OCI-LY3 (cell line): ENCODE measurements at regions not wholly inside any gene's neighbourhood (a gene's known extent, or its start where the extent isn't known, plus 50 kb on each side); places are given as distances from the start of the nearest gene placed in this dataset.

Experiments
- EZH2phosphoT487 ChIP-seq: fragments of 200-600 bp; shearing (Covaris generic); IDR thresholded peaks from 2 replicates; pipeline ENCODE4 v1.6.1; 2018; ENCODE audit warnings: antibody characterized with exemption, mixed run types, low read depth
- TF ChIP-seq, protein P1 (sequence below): fragments of 200-600, 300-600 bp; sonication (generic); IDR thresholded peaks from 2 replicates; pipeline ENCODE4 v1.5.1; 2014; ENCODE audit warnings: antibody characterized with exemption, low read length, low read depth

DNA sequence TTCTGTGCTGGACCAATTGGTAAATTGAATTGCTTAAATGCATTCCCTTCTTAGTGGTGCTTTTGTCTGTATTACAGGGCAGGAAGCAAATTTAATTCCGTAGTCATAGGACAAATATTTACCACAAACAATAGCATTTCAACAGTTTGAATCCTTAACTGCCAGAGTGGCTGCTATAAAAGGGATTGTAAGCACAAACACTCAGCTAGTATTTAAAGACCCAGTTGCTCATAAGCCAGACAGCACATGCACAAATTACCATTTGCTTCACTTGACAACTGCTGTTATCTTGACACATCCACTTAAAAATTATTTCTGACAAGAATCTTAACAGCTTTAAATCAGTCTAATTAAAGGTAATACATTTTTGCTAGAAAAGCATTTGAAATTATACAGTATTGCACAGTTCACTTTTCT, 490.2 kb upstream of the ADAMTS9 start:
- TF ChIP-seq, protein P1, sequence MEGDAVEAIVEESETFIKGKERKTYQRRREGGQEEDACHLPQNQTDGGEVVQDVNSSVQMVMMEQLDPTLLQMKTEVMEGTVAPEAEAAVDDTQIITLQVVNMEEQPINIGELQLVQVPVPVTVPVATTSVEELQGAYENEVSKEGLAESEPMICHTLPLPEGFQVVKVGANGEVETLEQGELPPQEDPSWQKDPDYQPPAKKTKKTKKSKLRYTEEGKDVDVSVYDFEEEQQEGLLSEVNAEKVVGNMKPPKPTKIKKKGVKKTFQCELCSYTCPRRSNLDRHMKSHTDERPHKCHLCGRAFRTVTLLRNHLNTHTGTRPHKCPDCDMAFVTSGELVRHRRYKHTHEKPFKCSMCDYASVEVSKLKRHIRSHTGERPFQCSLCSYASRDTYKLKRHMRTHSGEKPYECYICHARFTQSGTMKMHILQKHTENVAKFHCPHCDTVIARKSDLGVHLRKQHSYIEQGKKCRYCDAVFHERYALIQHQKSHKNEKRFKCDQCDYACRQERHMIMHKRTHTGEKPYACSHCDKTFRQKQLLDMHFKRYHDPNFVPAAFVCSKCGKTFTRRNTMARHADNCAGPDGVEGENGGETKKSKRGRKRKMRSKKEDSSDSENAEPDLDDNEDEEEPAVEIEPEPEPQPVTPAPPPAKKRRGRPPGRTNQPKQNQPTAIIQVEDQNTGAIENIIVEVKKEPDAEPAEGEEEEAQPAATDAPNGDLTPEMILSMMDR, result no peak
- no peak for TF ChIP-seq EZH2phosphoT487
